ENCODE measurements at regions not wholly inside any gene's neighbourhood (a gene's known extent, or its start where the extent isn't known, plus 50 kb on each side); places are given as distances from the start of the nearest gene placed in this dataset.

DNA sequence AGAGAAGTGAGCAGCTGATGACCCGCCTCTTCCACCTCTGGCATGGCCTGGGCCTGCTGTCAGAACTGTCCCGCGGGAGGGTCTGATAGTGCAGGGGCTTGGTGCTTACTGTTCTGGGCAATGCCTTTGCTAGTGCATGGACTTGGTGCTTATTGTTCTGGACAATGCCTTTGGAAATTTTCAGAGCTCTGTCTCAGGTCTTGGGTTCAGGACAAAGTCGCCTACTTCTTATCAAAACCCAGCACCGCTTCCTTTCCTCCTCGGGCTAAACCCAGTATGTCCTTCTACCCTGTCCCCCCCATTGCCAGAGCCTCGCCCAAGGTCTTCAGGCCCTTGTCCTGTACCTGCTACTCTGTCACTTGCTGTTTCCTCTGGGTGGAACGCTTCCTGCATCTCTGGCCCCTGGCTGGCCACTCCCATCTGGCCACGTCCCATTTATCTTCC lies 149.6 kb downstream of the ACKR3 start:
- no peak for DNase-seq

GRCh38 chr2:236720974-236721540 lies 151.4 kb downstream of the ACKR3 start:
- DNase-seq, result no peak

DNA sequence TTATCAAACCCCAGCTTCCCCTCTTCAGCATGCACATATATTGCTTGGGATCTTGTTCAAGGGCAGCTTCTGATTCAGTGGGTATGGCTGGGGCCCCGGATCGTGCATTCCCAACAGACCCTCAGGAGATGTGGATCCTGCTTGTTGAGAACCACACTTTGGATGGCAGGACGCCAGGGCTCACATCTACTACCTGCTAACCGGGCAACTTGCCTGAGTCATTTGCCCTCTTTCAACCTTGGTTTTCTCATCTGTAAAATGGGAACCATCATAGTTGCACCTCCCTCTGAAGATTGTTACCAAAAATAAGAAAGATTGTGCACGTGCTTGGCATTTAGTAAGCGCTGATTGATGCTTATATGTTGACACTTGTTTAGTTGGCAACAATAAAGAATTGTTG lies 154.6 kb downstream of the ACKR3 start:
- DNase-seq, result no peak

DNA sequence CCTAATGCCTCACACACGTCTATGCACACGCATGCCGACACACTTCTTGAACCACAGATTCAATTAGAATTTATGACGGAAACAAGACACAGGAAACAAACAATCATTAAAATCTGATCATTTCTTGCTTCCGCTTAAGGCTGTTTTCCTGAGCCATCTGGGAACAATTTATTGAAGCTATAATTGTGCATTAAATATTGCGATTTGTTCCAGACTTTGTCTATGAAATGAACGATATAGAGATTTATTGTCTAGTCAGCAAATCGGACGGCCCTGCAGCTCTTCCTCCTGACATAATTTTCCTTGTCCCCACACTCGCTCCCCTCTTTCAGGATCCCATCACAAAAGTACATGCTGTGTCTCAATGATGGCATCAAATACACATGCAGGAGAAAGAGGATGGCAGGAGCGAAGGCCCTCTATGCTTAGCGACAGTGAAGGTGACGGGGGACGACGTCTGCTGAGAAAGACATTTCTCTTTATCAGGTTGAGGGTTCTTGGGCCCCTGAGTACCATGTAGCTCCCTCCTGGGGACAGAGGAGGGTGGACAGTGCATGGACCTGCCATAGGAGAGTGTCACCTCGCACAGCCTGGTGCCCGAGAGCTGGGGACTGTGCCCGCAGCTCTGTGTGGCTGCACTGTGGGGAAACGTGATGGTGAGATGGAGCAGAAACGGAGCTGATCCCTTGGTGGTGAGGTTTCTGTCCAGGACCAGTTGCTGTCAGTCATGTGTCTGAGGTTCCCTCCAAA lies 157.3 kb downstream of the ACKR3 start:
- no peak for DNase-seq

DNA sequence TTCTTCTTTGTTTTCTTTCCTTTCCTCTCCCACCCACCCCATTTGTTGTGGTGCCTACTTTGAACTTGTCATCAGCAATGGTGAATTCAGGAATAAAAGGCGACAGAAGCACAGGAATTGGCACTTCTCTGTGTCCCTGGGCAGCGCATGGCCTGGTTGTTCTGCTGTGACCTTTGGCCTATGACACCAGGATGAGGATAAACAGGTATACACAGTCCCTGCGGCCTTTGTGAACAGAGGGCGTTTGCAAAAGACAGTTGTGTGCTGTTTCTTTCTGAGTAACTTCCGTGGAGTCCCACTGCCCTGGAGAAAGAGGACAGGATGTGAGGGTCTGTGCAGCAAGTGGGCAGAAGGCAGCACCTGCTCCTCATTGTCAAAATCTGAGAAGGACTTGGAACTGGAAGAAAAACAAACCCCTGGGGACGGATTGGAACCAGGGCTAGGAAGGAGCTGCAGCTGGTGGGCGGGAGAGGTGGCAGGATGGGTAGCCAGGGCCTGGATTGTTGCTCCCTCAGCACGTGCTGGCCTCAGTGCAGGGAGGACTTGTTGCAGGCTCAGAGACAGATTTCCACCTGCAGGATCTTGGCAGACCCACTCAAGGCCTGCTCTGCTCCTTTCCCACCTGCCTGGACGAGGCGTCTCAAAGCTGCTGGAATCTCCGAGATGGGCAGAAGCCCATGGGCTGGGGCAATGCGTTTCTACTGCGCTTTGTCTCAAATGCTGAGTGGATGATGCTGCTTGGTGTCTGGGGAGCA lies 159.5 kb downstream of the ACKR3 start:
- no peak for DNase-seq

- no peak for DNase-seq
Observed at GRCh38 chr2:236730393-236730792, 160.8 kb downstream of the ACKR3 start.

DNA sequence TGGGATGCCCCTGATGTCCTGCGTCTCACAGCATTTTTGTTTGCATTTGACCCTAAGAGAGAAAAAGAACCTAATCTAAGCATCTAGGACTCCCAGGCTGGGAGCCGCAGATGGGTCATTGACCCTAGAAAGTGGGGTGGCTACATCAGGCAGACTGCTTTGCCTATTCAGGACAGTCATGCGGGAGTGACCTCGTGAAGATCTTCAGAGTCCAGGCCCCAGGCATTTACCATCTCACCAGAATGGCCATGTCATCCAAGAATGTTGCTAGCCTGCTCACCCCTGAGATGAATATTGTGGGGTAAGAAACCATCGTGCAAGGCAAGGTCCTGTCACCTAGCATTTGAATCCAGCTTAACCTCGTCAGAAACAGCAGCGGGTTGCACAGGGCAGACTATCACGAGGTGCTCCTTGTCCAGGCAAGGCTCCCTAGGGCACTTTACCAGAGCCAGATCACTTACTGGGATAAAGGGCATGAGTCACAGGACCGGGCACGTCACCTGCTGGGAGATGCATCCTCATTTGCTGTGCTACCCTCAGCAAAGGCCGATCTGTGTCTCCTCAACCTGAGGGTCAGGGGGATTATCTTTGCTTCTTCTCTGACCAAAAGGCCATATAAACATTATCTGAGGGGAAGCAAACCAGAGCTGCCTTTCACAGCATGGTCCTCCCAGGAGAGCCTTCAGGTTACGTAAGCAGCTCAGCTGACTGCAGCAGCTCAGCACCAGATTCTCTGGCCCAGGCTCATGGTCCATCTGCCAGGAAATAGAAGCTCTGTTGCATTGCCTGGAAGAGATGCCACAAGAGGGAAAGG lies 162.3 kb downstream of the ACKR3 start:
- DNase-seq, result no peak

DNA sequence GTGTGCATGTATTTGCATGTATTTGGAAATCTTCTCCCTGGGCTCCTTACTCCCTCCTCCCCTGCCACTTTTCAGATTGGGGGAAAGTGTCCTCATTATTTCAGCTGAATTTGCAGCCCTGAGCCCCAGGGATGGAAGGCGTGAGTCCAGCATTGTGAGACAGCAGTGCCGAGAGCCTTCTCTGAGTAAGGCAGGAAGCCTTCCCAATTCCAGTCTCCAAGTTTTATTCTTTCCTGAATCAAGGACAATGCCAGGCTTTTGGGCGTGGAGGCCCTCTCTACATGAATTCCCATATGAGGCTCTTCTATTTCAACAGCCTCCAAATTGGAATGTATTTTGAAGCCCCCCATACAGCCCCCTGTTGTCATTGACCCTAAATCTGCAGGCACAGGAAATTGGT lies 163.5 kb downstream of the ACKR3 start:
- DNase-seq, result no peak

DNA sequence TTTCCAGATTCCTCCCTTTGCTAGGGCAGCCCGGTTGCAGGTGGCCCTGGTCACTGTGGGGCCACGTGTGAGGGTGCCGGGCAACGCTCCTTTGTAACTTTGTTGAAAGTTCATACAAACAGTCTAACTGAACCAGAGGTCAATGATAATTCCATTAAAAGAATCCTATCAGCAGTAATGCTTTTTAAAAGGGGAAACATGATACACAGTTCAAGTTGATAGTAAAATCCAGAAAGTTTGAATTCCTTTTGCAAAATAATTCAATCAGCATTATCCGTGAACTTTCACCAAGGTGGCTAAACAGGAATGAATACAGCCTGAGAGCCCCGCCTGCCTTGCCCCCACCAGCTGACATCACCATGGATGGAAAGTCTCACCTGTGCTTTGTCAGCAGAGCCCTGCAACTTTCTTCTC lies 166.2 kb downstream of the ACKR3 start:
- no peak for DNase-seq

DNA sequence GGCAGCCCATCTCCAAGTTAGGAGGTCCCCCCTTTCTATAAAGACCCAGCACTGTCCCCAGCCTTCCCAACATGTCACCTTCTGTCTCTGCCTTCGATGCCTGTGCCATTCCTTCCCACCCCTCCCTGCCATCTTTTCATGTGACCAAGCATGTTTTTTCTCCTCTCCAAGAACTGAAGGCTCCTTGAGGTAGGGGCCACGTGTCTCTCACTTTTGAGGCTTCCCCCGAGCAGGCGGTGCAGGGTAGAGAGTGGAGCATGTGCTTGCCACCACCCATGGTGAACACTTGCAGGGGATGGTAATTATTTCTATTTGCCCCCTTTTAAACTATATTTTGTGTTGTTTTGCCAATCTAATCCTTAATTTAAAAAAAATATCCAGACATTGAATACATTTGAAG lies 168.4 kb downstream of the ACKR3 start:
- DNase-seq, result no peak

- DNase-seq, result no peak
Observed at GRCh38 chr2:236738896-236739295, 169.3 kb downstream of the ACKR3 start.

DNA sequence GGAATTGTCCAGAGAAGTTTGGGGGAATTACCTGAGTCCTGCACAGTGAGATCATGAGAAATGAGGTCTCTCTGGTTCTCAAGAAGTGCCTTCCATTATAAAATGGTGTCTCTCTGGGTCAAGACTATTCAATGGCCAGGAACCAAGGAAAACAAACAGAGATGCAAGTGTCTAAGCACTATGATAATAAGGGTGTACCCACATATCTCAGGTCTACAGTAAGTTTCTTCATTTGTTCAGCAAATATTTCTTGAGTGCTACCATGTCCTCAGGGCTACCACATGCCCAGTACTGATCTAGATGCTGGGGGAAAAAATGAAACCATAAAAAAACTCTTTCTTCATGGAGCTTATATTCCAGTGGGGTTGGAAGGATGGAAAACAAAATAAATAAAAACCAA lies 170.0 kb downstream of the ACKR3 start:
- DNase-seq, result no peak

GRCh38 chr2:236740506-236740905 lies 170.9 kb downstream of the ACKR3 start:
- DNase-seq, result no peak

DNA sequence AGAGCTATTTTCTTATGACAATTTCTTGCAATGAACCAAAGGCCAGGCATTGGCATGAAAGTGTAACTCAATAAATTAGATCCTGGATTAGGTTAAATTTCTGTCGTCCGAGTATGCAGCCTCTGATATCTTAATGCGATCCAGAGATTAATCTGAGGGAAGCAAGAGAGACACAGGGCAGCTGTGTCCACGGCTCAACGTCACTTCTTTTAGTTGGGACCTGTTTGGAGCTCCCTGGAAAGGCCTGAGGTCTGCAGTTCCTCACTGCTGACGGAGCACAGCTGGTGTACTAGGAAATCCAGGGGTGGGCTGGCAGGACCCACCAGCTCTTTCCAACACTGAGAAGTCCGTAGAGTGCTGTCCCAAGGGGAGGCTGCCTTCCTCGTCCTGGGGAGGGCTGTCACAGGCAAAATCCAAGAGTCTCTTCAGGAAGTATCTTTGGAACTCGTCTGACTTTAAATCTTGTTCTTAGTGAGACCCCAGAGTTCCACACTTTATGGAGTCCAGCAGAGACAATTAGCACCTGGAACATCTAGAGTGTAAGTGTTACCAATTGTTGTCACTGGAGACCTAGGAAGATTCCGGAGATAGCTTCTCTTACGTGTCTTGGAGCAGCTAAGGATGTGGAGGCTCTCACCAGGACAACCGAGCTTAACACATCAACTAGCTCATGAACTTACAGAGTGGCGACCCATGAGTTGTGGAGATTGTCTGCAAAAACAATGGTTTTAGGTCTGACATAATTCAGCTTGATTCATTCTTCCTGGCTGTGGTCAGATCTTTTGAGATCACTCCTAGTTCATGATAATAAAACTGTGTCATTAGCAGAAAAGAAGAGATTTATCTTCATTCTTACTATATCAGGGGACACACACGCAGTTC lies 173.7 kb downstream of the ACKR3 start:
- DNase-seq, result no peak

GRCh38 chr2:236743921-236744280 lies 174.3 kb downstream of the ACKR3 start:
- DNase-seq, result no peak

- no peak for DNase-seq
Observed at GRCh38 chr2:236744281-236744705, 174.7 kb downstream of the ACKR3 start.

DNA sequence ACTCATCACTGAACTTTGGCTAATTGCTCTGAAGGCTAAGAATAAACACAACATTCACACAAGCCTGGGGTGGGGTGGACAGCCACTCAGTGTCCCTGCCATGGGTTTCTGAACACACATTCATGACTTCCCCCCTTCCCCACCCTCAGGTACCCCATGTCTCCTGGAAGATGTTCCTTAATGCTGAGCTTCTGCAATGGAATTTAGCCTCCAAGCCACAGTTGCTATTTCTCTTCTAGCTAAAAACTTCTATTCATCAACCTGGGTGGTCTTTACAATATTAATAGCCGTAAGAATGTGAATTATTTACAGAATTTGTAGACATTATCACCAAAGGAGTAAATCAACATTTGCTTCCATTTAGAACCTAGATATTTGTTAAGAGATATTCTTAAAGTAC lies 175.1 kb downstream of the ACKR3 start:
- no peak for DNase-seq

GRCh38 chr2:236745420-236746210 lies 176.0 kb downstream of the ACKR3 start:
- no peak for DNase-seq

DNA sequence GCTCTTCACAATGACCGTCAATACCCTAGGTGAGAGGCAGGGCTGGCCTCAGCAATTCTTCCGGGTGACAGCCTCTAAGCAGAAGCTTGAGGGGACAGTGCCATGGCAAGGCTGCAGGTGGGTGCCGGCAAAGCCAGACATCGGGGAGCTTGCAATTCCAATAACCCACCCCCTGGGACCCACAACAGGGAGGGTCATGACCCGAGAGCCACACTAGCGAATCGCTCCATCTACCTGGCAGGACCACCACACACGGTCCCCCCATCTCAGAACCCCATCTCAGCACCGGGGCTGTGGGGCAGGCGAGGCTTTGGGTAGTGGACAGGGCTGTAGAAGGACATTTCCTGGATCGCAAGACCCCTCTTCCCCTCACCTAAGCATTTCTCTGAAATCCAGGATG lies 177.2 kb downstream of the ACKR3 start:
- no peak for DNase-seq

GRCh38 chr2:236747426-236747825 lies 177.8 kb downstream of the ACKR3 start:
- no peak for DNase-seq

- no peak for DNase-seq
Observed at GRCh38 chr2:236747925-236748324, 178.3 kb downstream of the ACKR3 start.
